ENCODE measurements at regions not wholly inside any gene's neighbourhood (a gene's known extent, or its start where the extent isn't known, plus 50 kb on each side); places are given as distances from the start of the nearest gene placed in this dataset.

DNA sequence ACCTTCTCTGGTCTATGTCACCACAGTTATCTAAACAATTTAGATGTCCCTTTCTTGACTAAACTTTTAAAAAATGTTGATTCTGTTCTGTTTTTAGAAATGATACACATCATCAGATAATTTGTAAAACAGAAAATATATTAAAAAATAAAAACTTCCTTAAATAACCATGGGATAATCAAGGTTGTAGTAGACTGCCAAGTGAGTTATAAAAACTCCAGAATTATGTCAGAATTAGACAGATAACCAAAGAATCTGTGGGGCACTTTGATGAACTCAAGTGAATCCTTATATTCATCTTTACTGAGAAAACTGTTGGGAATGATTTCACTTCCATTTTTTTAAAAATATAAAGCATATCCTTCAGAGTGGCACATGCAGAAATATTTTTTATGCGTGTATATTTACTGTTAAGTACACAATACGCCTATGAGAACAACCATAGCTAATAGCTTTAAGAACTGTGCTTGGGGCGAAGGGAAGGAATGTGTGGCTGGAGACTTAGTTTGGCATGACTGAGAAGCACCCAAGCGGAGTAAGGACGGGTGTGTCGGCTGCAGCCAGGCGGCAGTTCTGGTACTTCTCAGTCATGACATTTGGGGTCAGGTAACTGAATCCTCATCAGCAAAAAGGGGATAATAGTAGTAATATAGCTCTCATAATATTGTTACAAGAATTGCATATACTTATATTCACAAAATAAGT, 604.7 kb upstream of the CITED2 start:
- TF ChIP-seq, protein P1, sequence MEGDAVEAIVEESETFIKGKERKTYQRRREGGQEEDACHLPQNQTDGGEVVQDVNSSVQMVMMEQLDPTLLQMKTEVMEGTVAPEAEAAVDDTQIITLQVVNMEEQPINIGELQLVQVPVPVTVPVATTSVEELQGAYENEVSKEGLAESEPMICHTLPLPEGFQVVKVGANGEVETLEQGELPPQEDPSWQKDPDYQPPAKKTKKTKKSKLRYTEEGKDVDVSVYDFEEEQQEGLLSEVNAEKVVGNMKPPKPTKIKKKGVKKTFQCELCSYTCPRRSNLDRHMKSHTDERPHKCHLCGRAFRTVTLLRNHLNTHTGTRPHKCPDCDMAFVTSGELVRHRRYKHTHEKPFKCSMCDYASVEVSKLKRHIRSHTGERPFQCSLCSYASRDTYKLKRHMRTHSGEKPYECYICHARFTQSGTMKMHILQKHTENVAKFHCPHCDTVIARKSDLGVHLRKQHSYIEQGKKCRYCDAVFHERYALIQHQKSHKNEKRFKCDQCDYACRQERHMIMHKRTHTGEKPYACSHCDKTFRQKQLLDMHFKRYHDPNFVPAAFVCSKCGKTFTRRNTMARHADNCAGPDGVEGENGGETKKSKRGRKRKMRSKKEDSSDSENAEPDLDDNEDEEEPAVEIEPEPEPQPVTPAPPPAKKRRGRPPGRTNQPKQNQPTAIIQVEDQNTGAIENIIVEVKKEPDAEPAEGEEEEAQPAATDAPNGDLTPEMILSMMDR (IDR thresholded peaks at IDR 0.05; ENCODE audit: control insufficient read depth, extremely low read depth, insufficient read depth), result no peak
- no peak for DNase-seq (ENCODE audit: low read depth)
- H3K4me3 ChIP-seq (ENCODE audit: low read depth, low read length), result no peak overlapping the region

DNA sequence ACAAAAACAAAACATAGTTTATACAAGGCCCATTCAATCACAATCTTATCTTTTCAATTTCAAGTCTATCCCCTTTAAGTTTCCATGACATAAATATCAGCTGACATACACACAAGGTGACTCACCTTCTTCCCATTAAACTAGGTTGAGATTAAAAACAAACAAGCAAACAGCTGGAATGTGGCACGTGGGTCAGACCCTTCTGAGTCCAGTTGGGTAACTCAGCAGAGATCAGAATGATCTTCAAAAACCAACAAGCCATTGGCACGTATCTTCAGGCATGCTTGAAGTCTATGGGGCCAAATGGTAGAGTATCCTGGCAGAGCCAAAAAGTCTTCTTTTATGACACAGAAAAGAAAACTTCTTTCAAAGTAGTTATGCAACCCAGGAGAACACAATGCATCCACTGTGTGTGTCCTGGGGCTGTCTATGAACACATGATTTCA, 603.5 kb upstream of the CITED2 start:
- TF ChIP-seq, protein P1 (IDR thresholded peaks at IDR 0.05; ENCODE audit: control insufficient read depth, extremely low read depth, insufficient read depth), result no peak
- peak; percentile 95 for DNase-seq (ENCODE audit: low read depth)
- no peak overlapping the region for H3K4me3 ChIP-seq (ENCODE audit: low read depth, low read length)

DNA sequence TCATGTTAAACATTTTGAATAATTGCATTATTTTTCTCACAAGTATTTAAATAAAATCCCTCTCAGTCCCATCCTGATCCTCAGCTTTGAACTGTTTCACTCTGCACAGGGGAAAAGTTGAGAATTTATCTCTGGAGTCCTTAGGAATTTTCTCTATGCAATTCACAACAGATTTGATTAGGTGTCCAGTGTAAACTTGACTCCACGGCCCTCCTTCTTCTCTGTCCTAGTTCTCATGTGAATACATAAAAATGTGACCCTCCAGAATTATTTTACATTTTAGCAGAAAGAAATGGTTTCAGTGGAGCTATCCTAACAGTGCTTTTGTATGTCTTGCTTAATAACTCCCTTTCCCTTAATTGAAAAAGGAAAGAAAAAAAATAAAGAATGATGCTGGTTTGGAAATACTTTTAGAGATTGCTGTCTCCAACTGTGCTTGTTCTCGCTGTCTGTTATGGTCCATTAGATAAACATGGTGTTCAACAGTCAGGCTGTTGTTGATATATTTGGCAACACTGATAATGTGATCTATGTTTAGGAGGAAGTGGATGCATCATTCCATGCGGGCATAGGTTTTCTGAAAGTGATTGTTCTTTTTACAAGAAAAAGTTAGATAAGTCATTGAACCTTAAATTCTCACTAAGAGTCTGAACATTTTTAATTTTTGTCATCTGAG, 599.4 kb upstream of the CITED2 start:
- TF ChIP-seq, protein P1 (IDR thresholded peaks at IDR 0.05; ENCODE audit: control insufficient read depth, extremely low read depth, insufficient read depth), result no peak
- no peak overlapping the region for H3K4me3 ChIP-seq (ENCODE audit: low read depth, low read length)
- DNase-seq (ENCODE audit: low read depth), result no peak

DNA sequence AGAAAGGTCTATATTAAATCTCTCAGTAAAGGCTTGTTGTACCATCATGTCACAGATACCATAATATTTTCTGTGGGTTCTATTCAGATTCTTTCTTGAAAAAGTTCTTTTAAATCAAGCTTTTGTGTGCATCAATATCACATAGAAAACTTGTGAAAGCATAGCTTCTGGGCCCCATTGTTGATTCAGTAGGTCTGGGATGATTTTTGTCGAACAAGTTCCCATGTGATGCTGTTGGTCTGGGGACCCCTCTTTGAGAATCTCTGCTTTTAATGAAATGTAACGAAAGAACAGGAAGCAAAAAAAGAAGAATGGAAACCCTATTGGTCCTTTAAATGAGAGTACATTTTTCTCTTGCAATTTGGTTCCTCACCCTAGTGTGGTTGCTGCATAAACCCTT, 597.7 kb upstream of the CITED2 start:
- no peak for DNase-seq (ENCODE audit: low read depth)
- TF ChIP-seq, protein P1 (IDR thresholded peaks at IDR 0.05; ENCODE audit: control insufficient read depth, extremely low read depth, insufficient read depth), result no peak
- H3K4me3 ChIP-seq (ENCODE audit: low read depth, low read length), result no peak overlapping the region

DNA sequence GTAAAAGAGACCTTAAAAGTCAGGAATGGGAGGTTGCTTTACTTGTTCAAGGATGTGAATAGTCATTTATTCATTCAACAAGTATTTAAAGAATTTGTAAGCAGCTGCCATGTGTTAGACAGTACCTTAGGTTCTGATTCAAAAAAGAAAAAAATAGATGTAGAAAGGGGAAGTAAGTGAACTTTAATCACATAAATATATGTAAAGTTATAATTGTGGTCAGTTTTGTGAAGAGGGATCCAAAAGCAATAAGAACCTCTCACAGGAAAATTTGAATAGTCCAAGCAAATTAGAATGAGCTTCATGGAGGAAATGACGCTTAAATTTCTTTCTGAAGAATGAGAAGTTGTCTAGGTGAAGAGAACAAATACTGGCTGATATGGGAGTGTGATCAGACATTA, 596.1 kb upstream of the CITED2 start:
- no peak for DNase-seq (ENCODE audit: low read depth)
- TF ChIP-seq, protein P1 (IDR thresholded peaks at IDR 0.05; ENCODE audit: control insufficient read depth, extremely low read depth, insufficient read depth), result no peak
- H3K4me3 ChIP-seq (ENCODE audit: low read depth, low read length), result no peak overlapping the region

DNA sequence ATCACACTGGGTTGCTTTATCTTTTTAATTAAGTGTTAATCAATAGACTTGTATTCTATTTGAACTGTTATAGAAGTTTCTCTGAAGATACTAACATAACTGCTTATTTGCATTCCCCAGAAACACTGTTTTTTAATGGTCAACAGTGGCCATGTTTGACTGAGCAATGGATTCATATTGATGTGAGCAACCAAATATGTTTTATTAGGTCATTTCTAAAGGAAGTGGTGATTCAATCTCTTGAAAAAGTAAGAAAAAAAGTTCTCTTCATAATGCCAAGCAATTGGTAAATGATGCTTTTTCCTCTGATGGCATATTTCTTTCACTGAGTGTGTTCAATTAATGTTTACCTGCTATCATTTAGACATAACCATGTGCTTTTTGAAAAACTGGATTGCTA, 593.0 kb upstream of the CITED2 start:
- H3K4me3 ChIP-seq (ENCODE audit: low read depth, low read length), result no peak overlapping the region
- TF ChIP-seq, protein P1 (IDR thresholded peaks at IDR 0.05; ENCODE audit: control insufficient read depth, extremely low read depth, insufficient read depth), result no peak
- DNase-seq (ENCODE audit: low read depth), result no peak
